ENCODE measurements at regions not wholly inside any gene's neighbourhood (a gene's known extent, or its start where the extent isn't known, plus 50 kb on each side); places are given as distances from the start of the nearest gene placed in this dataset.

- Mint-ChIP-seq H3K27ac (no peak overlapping the region), H3K4me3 (no peak overlapping the region), H3K9me3 (no peaks in the 10 kb centered on the region; a peak in 1 of 5 replicates), H3K4me1 (no peaks in the 10 kb centered on the region), H3K36me3 (ENCODE audit: insufficient read depth in 1 of 3, low read depth in 3 of 3) (no peaks in the 10 kb centered on the region), H3K27me3 (ENCODE audit: low read depth) (no peaks in the 10 kb centered on the region)
- Histone ChIP-seq H4K20me1 (ENCODE audit: control insufficient read depth, insufficient read depth, insufficient read length) (no peaks in the 10 kb centered on the region), H4K8ac (replicated peaks; ENCODE audit: insufficient read length, low read depth, low read length) (no peak overlapping the region), H3K23me2 (ENCODE audit: insufficient read length, low read depth, low read length, poor library complexity, severe bottlenecking) (no peaks in the 10 kb centered on the region), H2AK5ac (ENCODE audit: insufficient read length, low read length) (no peak overlapping the region), H3K9ac (ENCODE audit: extremely low read depth, insufficient read length, low read length) (no peak overlapping the region), H3K4ac (ENCODE audit: low read depth, low read length) (no peak overlapping the region), H3K56ac (ENCODE audit: insufficient read length, low read depth, low read length) (no peak overlapping the region), H2BK5ac (ENCODE audit: insufficient read length, low read length) (no peak overlapping the region), H3K18ac (ENCODE audit: insufficient read length, low read depth, low read length) (no peak overlapping the region), H3T11ph (ENCODE audit: low read length) (no peak overlapping the region), H2BK15ac (ENCODE audit: low read depth, low read length) (no peak overlapping the region), H4K91ac (ENCODE audit: insufficient read length, low read depth, low read length) (no peak overlapping the region), H2BK120ac (ENCODE audit: low read depth, low read length, poor library complexity, severe bottlenecking) (no peak overlapping the region), H3K79me1 (ENCODE audit: insufficient read depth, low read depth, low read length, poor library complexity, severe bottlenecking) (no peaks in the 10 kb centered on the region), H3K4me1 (ENCODE audit: insufficient read depth, low read length) (0 out of 2 replicates have a peak, but pooled peaks cover 2% of the 10 kb centered on the region), H3K79me2 (ENCODE audit: insufficient read depth, low read length) (no peaks in the 10 kb centered on the region), H3K27ac (ENCODE audit: insufficient read length, low read depth, low read length) (no peak overlapping the region), H4K5ac (ENCODE audit: insufficient read length, low read depth, low read length) (no peak overlapping the region), H2BK12ac (ENCODE audit: insufficient read length, low read depth, low read length) (no peak overlapping the region), H2AFZ (ENCODE audit: low read length) (no peak overlapping the region), H3K14ac (ENCODE audit: insufficient read depth, low read length) (no peak overlapping the region), H3K4me2 (ENCODE audit: insufficient read depth, insufficient read length, low read length) (no peak overlapping the region), H2BK20ac (ENCODE audit: low read depth, low read length, poor library complexity, severe bottlenecking) (no peak overlapping the region), H3K27me3 (ENCODE audit: insufficient read depth, low read length) (no peaks in the 10 kb centered on the region), H3K9me3 (ENCODE audit: control insufficient read depth, low read depth, low read length) (no peaks in the 10 kb centered on the region), H3K23ac (ENCODE audit: insufficient read length, low read depth, low read length) (no peak overlapping the region)
- no CpG with 5 or more reads among the region's 8 CpGs for WGBS (ENCODE audit: extremely low coverage, insufficient read length, low lambda C conversion rate)
- no peak for TF ChIP-seq CTCF (conservative IDR thresholded peaks at IDR 0.05)
- no peak for DNase-seq
These were observed 104.8 kb upstream of the CD180 start for GRCh38 chr5:67301285-67301903.
